NCI-H146 treated with DMSO at 0.1 percent for 48 hours (cell line): ENCODE measurements at regions not wholly inside any gene's neighbourhood (a gene's known extent, or its start where the extent isn't known, plus 50 kb on each side); places are given as distances from the start of the nearest gene placed in this dataset.

Experiments
- DNase-seq: peaks from one replicate; lab custom pipeline; 2025; ENCODE audit not compliant: unreplicated experiment; lab: John Stamatoyannopoulos, UW

- DNase-seq = peak; percentile 74
Observed at GRCh38 chr2:234770031-234770506, 181.7 kb upstream of the SH3BP4 start.

GRCh38 chr2:234768608-234769196, 183.1 kb upstream of the SH3BP4 start:
- DNase-seq = no peak

- no peak for DNase-seq
Observed at GRCh38 chr2:234765279-234765678, 186.5 kb upstream of the SH3BP4 start.

- no peak for DNase-seq
Observed at GRCh38 chr2:234764372-234764771, 187.4 kb upstream of the SH3BP4 start.

- DNase-seq = no peak
Observed at GRCh38 chr2:234763002-234763873, 188.6 kb upstream of the SH3BP4 start.

GRCh38 chr2:234761910-234762309, 189.9 kb upstream of the SH3BP4 start:
- no peak for DNase-seq

GRCh38 chr2:234754126-234754525, 197.7 kb upstream of the SH3BP4 start:
- DNase-seq = no peak

- DNase-seq = no peak
Observed at GRCh38 chr2:234753701-234754100, 198.1 kb upstream of the SH3BP4 start.

- DNase-seq = no peak
Observed at GRCh38 chr2:234752966-234753365, 198.9 kb upstream of the SH3BP4 start.

- DNase-seq = no peak
Observed at GRCh38 chr2:234751275-234751973, 200.4 kb upstream of the SH3BP4 start.

- DNase-seq = no peak
Observed at GRCh38 chr2:234747833-234748559, 203.8 kb upstream of the SH3BP4 start.

GRCh38 chr2:234747032-234747431, 204.8 kb upstream of the SH3BP4 start:
- DNase-seq = no peak

GRCh38 chr2:234745347-234745746, 206.5 kb upstream of the SH3BP4 start:
- no peak for DNase-seq

GRCh38 chr2:234741976-234742375, 209.8 kb upstream of the SH3BP4 start:
- DNase-seq = no peak

GRCh38 chr2:234739061-234739460, 212.8 kb upstream of the SH3BP4 start:
- no peak for DNase-seq

GRCh38 chr2:234735829-234736228, 216.0 kb upstream of the SH3BP4 start:
- DNase-seq = no peak

GRCh38 chr2:234733795-234734600, 217.8 kb upstream of the SH3BP4 start:
- DNase-seq = no peak

- no peak for DNase-seq
Observed at GRCh38 chr2:234733093-234733489, 218.7 kb upstream of the SH3BP4 start.

GRCh38 chr2:234732404-234733092, 219.3 kb upstream of the SH3BP4 start:
- no peak for DNase-seq

GRCh38 chr2:234731236-234731635, 220.6 kb upstream of the SH3BP4 start:
- DNase-seq = no peak
